Right atrium auricular region (tissue), 2 donors: ENCODE measurements at regions not wholly inside any gene's neighbourhood (a gene's known extent, or its start where the extent isn't known, plus 50 kb on each side); places are given as distances from the start of the nearest gene placed in this dataset.
"Not testable (repeated sequence)": the region's sequence is repeated elsewhere in the genome, so short reads cannot be mapped to it uniquely, and the experiment has no call there.

Experiments used
- DNase-seq: peaks from one replicate; pipeline ENCODE4 v3.0.0-alpha.2; 2019; ENCODE audit warnings: low spot score
- H3K27ac ChIP-seq, 2 donors: fragments of 200-600 bp; sonication (generic); 1 replicate in 1 of 2; 2 replicates in 1 of 2; pipeline ENCODE4 v1.5.1; 2016 to 2019
- H3K27me3 ChIP-seq, 2 donors: fragments of 200-600 bp; sonication (generic); one replicate each; pipeline versions ENCODE4 v1.5.1 to v1.6.0; 2017 to 2019
- H3K36me3 ChIP-seq: fragments of 200-600 bp; sonication (generic); one replicate; pipeline ENCODE4 v1.5.1; 2016
- H3K4me1 ChIP-seq, 2 donors: fragments of 200-600 bp; sonication (generic); one replicate each; pipeline versions ENCODE4 v1.5.1 to v1.6.0; 2017 to 2019
- H3K4me3 ChIP-seq, 2 donors: fragments of 200-600 bp; sonication (generic); 1 replicate in 1 of 2; 2 replicates in 1 of 2; pipeline ENCODE4 v1.5.1; 2017 to 2019; ENCODE audit warnings: mild to moderate bottlenecking in 1 of 2, moderate library complexity in 1 of 2
- H3K9me3 ChIP-seq, 2 donors: fragments of 200-600 bp; sonication (generic); one replicate each; pipeline ENCODE4 v1.5.1; 2019
- CTCF ChIP-seq, 2 donors: fragments of 200-600 bp; sonication (generic); IDR thresholded peaks; one replicate each; pipeline ENCODE4 v1.5.1; 2019; ENCODE audit warnings: antibody characterized with exemption in 2 of 2

- no peaks in the 10 kb centered on the region for H3K4me1 ChIP-seq
- H3K4me3 ChIP-seq, result no peak overlapping the region
- DNase-seq, result no peak
- no peaks in the 10 kb centered on the region for H3K36me3 ChIP-seq
- TF ChIP-seq CTCF (IDR thresholded peaks at IDR 0.05), result no peak
- no peaks in the 10 kb centered on the region for H3K9me3 ChIP-seq
- H3K27me3 ChIP-seq, result no peaks in the 10 kb centered on the region
- H3K27ac ChIP-seq, result no peak overlapping the region
Observed at GRCh38 chr5:117379521-117379920, 804.9 kb upstream of the SEMA6A start.

- Histone ChIP-seq H3K27me3 (no peaks in the 10 kb centered on the region), H3K27ac (no peak overlapping the region), H3K36me3 (no peaks in the 10 kb centered on the region), H3K9me3 (peaks cover 0 to 19% of the 10 kb centered on the region in 2 donors), H3K4me3 (no peak overlapping the region), H3K4me1 (no peaks in the 10 kb centered on the region)
- TF ChIP-seq CTCF (IDR thresholded peaks at IDR 0.05), result no peak
- no peak for DNase-seq
Observed at GRCh38 chr5:117376748-117377147, 802.1 kb upstream of the SEMA6A start.

- TF ChIP-seq CTCF (IDR thresholded peaks at IDR 0.05), result no peak
- Histone ChIP-seq H3K27ac (no peak overlapping the region), H3K4me1 (no peaks in the 10 kb centered on the region), H3K9me3 (no peaks in the 10 kb centered on the region), H3K36me3 (no peaks in the 10 kb centered on the region), H3K27me3 (no peaks in the 10 kb centered on the region), H3K4me3 (no peak overlapping the region)
- DNase-seq, result no peak
Observed at GRCh38 chr5:117359895-117360294, 785.3 kb upstream of the SEMA6A start.

GRCh38 chr5:117357886-117358285 is 783.3 kb upstream of the SEMA6A start:
- Histone ChIP-seq H3K4me1 (no peaks in the 10 kb centered on the region), H3K9me3 (no peaks in the 10 kb centered on the region), H3K4me3 (no peak overlapping the region), H3K27ac (no peak overlapping the region), H3K36me3 (no peaks in the 10 kb centered on the region), H3K27me3 (no peaks in the 10 kb centered on the region)
- no peak for TF ChIP-seq CTCF (IDR thresholded peaks at IDR 0.05)
- DNase-seq, result no peak

- no peaks in the 10 kb centered on the region for H3K36me3 ChIP-seq
- no peak for DNase-seq
Observed at GRCh38 chr5:117347280-117347679, 772.7 kb upstream of the SEMA6A start.

GRCh38 chr5:117343726-117344125 is 769.1 kb upstream of the SEMA6A start:
- not testable (repeated sequence) for H3K27ac ChIP-seq, H3K36me3 ChIP-seq, H3K4me1 ChIP-seq, H3K4me3 ChIP-seq, H3K9me3 ChIP-seq, H3K27me3 ChIP-seq, DNase-seq

More at GRCh38 chr5:117347280-117347679, 772.7 kb upstream of the SEMA6A start:
- no peak for TF ChIP-seq CTCF (IDR thresholded peaks at IDR 0.05)
- no peaks in the 10 kb centered on the region for H3K9me3 ChIP-seq
- no peak overlapping the region for H3K27ac ChIP-seq
- no peaks in the 10 kb centered on the region for H3K27me3 ChIP-seq
- no peaks in the 10 kb centered on the region for H3K4me1 ChIP-seq
- no peak overlapping the region for H3K4me3 ChIP-seq
